Activated B cell treated with CpG ODN at 0.5 μM for 24 hours (primary cell): ENCODE measurements at regions not wholly inside any gene's neighbourhood (a gene's known extent, or its start where the extent isn't known, plus 50 kb on each side); places are given as distances from the start of the nearest gene placed in this dataset.
A peak's percentile ranks its signal among the peaks of the same experiment; 100 is the strongest.
"Not testable (repeated sequence)": the region's sequence is repeated elsewhere in the genome, so short reads cannot be mapped to it uniquely, and the experiment has no call there.

ENCODE experiments used
- ATAC-seq: fragments of 200-7000 bp; cut with Tn5 transposase; one replicate; pipeline ENCODE4 v1.10.0; 2021; ENCODE audit warnings: low read depth, mild to moderate bottlenecking, moderate library complexity
- CTCF ChIA-PET: fragments of 350-600 bp; sonication (Branson Sonifier 250); formaldehyde crosslinking; loops from one replicate; lab custom pipeline; 2021; ENCODE audit warnings: antibody characterized with exemption; lab: Charles Lee
- POLR2A ChIA-PET: fragments of 350-600 bp; sonication (Branson Sonifier 250); formaldehyde crosslinking; loops from one replicate; lab custom pipeline; 2021; ENCODE audit warnings: antibody characterized with exemption; lab: Charles Lee
- DNase-seq: peaks from one replicate; pipeline ENCODE4 v3.0.0; 2022
- H3K27ac Mint-ChIP-seq: one replicate; pipeline ENCODE4 v1.8.0; 2020; ENCODE audit warnings: mixed read lengths
- H3K27me3 Mint-ChIP-seq: one replicate; pipeline ENCODE4 v1.8.0; 2021; ENCODE audit warnings: mixed read lengths
- H3K36me3 Mint-ChIP-seq: one replicate; pipeline ENCODE4 v1.8.0; 2021; ENCODE audit warnings: low read depth, mixed read lengths
- H3K4me1 Mint-ChIP-seq: one replicate; pipeline ENCODE4 v1.8.0; 2021; ENCODE audit warnings: mixed read lengths
- H3K4me3 Mint-ChIP-seq: one replicate; pipeline ENCODE4 v1.8.0; 2020; ENCODE audit warnings: mild to moderate bottlenecking, mixed read lengths
- H3K9me3 Mint-ChIP-seq: one replicate; pipeline ENCODE4 v1.8.0; 2020; ENCODE audit warnings: mixed read lengths
- CTCF ChIP-seq: fragments of 200-600 bp; IDR thresholded peaks from one replicate; pipeline ENCODE4 v1.8.0; 2022; ENCODE audit warnings: antibody characterized with exemption, mild to moderate bottlenecking
- intact Hi-C: fragments of 100-400 bp; cut with micrococcal nuclease; formaldehyde crosslinking; loops from one replicate; pipeline ENCODE4 v1.15.1; 2024

DNA sequence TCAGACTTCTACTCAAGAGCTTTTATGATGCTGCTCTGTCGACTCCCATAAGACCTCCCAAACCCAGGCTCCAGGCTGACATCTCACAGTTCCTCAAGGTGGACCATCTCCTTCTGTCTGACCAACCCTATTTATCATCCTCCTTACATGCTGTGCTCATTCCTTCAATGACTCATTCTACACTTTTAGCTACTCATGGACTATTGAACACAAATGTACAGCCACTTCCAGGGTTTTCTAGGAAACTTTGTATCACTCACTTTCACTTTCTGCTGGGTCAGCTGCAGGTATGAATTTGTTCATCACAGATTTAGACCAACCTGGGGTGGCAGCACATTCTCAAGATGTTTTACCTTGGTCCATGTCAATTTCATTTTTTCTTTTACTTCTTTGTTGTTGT, 162.4 kb upstream of the FAM20A start:
- peaks cover 6% of the 10 kb centered on the region for H3K4me1 Mint-ChIP-seq
- DNase-seq (no peak), ATAC-seq (no peak)
- no peaks in the 10 kb centered on the region for H3K9me3 Mint-ChIP-seq
- no peak overlapping the region for H3K4me3 Mint-ChIP-seq
- no peak for TF ChIP-seq CTCF
- no peaks in the 10 kb centered on the region for H3K36me3 Mint-ChIP-seq
- ChIA-PET POLR2A (no interaction called here), CTCF (no interaction called here)
- peaks cover 2% of the 10 kb centered on the region for H3K27me3 Mint-ChIP-seq
- H3K27ac Mint-ChIP-seq = no peak overlapping the region
- intact Hi-C loops = no loop called here

GRCh38 chr17:68762911-68763310, 161.7 kb upstream of the FAM20A start:
- H3K36me3 Mint-ChIP-seq = no peaks in the 10 kb centered on the region
- no peak for TF ChIP-seq CTCF
- ChIA-PET POLR2A (no interaction called here), CTCF (no interaction called here)
- intact Hi-C loops = no loop called here
- H3K4me3 Mint-ChIP-seq = no peak overlapping the region
- no peak for DNase-seq
- peaks cover 2% of the 10 kb centered on the region for H3K27me3 Mint-ChIP-seq
- no peak for ATAC-seq
- no peaks in the 10 kb centered on the region for H3K9me3 Mint-ChIP-seq
- H3K4me1 Mint-ChIP-seq = peaks cover 6% of the 10 kb centered on the region
- H3K27ac Mint-ChIP-seq = no peak overlapping the region

DNA sequence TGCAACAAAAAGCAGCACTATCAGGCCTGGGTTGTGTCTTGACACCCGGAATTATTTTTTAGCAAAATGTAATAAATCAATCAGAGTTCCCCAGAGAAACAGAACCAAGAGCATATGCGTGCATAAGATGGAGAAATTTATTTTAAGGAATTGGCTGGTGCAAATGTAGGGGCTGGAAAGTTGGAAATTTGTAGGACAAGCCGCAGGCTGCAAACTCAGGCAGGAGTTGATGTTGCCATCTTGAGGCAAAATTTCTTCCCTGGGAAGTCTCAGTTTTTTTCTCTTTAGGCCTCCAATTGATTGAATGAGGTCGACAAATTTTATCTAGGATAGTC, 158.9 kb upstream of the FAM20A start:
- H3K27ac Mint-ChIP-seq = no peak overlapping the region
- CTCF ChIA-PET = no interaction called here
- intact Hi-C loops = loop anchor here (2.0 kb wide), 1 partner anchor 221 kb away; no protein-coding TSS in a partner anchor
- H3K4me3 Mint-ChIP-seq = no peak overlapping the region
- TF ChIP-seq CTCF = no peak
- no peak for ATAC-seq
- H3K9me3 Mint-ChIP-seq = no peaks in the 10 kb centered on the region
- DNase-seq = no peak
- POLR2A ChIA-PET = no interaction called here
- peaks cover 2% of the 10 kb centered on the region for H3K27me3 Mint-ChIP-seq
- H3K36me3 Mint-ChIP-seq = no peaks in the 10 kb centered on the region
- H3K4me1 Mint-ChIP-seq = peaks cover 6% of the 10 kb centered on the region

GRCh38 chr17:68759343-68760140, 158.4 kb upstream of the FAM20A start:
- Mint-ChIP-seq H3K9me3 (no peaks in the 10 kb centered on the region), H3K27me3 (peaks cover 2% of the 10 kb centered on the region), H3K36me3 (no peaks in the 10 kb centered on the region), H3K4me1 (peaks cover 6% of the 10 kb centered on the region), H3K4me3 (no peak overlapping the region), H3K27ac (no peak overlapping the region)
- intact Hi-C loops = loop anchor here (2.0 kb wide), 1 partner anchor 221 kb away; no protein-coding TSS in a partner anchor
- ATAC-seq = peak; percentile 60
- no peak for TF ChIP-seq CTCF
- ChIA-PET POLR2A (no interaction called here), CTCF (no interaction called here)
- DNase-seq = no peak

- no peak overlapping the region for H3K27ac Mint-ChIP-seq
- H3K27me3 Mint-ChIP-seq = peaks cover 2% of the 10 kb centered on the region
- no peak for DNase-seq
- ChIA-PET CTCF (no interaction called here), POLR2A (no interaction called here)
- no peaks in the 10 kb centered on the region for H3K9me3 Mint-ChIP-seq
- no peak overlapping the region for H3K4me3 Mint-ChIP-seq
- H3K36me3 Mint-ChIP-seq = no peaks in the 10 kb centered on the region
- no peak for TF ChIP-seq CTCF
- intact Hi-C loops = no loop called here
- peaks cover 6% of the 10 kb centered on the region for H3K4me1 Mint-ChIP-seq
- no peak for ATAC-seq
Measured at GRCh38 chr17:68759002-68759342, 157.8 kb upstream of the FAM20A start.

DNA sequence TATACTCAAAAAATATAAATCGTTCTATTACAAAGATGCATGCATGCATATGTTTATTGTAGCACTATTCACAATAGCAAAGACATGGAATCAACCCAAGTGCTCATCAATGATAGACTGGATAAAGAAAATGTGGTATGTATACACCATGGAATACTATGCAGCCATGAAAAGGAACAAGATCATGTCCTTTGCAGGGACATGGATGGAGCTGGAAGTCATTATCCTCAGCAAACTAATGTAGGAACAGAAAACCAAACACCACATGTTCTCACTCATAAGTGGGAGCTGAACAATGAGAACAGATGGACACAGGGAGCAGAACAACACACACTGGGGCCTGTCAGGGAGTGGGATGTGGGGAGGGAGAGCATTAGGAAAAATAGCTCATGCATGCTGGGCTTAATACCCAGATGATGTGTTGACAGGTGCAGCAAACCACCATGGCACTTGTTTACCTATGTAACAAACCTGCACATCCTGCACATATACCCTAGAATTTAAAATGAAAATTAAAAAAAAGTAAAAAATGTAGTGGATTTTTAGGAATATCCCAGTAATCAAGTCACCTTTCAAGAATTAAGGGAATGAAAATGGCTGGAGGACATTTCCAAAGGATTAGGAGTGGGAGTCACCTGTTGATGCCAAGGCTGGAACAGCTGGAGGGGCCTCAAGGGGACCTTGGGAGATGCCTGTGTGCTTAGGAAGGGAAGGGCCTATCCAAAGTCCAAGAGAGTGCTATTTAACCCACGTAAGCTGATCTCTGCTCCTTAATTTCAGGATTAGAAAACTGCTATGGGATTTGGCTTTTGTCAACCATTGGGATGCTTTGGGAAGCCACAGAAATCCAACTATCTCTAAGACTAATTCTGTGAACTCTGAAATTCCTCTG, 156.9 kb upstream of the FAM20A start:
- CTCF ChIA-PET, intact Hi-C loops, DNase-seq, ATAC-seq, H3K4me1 Mint-ChIP-seq, H3K9me3 Mint-ChIP-seq, POLR2A ChIA-PET, H3K4me3 Mint-ChIP-seq, H3K36me3 Mint-ChIP-seq, H3K27me3 Mint-ChIP-seq, H3K27ac Mint-ChIP-seq: not testable (repeated sequence)
